Activated CD8-positive, alpha-beta memory T cell treated with anti-CD3 and anti-CD28 coated beads for 1 hour (primary cell): ENCODE measurements at regions not wholly inside any gene's neighbourhood (a gene's known extent, or its start where the extent isn't known, plus 50 kb on each side); places are given as distances from the start of the nearest gene placed in this dataset.

Experiments used
- DNase-seq, 2 donors: peaks; one replicate each; pipeline ENCODE4 v3.0.0-alpha.2; 2020; ENCODE audit warnings: low read depth in 1 of 2; ENCODE audit errors: extremely low read depth in 1 of 2

- no peak for DNase-seq
Measured at GRCh38 chr1:222301652-222302051, 246.3 kb downstream of the HHIPL2 start.

GRCh38 chr1:222299524-222299923, 248.4 kb downstream of the HHIPL2 start:
- no peak for DNase-seq

- DNase-seq, result no peak
Measured at GRCh38 chr1:222290866-222291265, 257.0 kb downstream of the HHIPL2 start.

GRCh38 chr1:222288053-222288452, 259.9 kb downstream of the HHIPL2 start:
- no peak for DNase-seq

- DNase-seq, result no peak
Measured at GRCh38 chr1:222286011-222286410, 261.9 kb downstream of the HHIPL2 start.

GRCh38 chr1:222285526-222285925, 262.4 kb downstream of the HHIPL2 start:
- DNase-seq, result no peak

- DNase-seq, result no peak
Measured at GRCh38 chr1:222284466-222284865, 263.4 kb downstream of the HHIPL2 start.

GRCh38 chr1:222283147-222283768, 264.6 kb downstream of the HHIPL2 start:
- no peak for DNase-seq

GRCh38 chr1:222279591-222279990, 268.3 kb downstream of the HHIPL2 start:
- DNase-seq, result no peak

- DNase-seq, result no peak
Measured at GRCh38 chr1:222278501-222278900, 269.4 kb downstream of the HHIPL2 start.

GRCh38 chr1:222275729-222276465, 272.0 kb downstream of the HHIPL2 start:
- DNase-seq, result no peak

GRCh38 chr1:222275001-222275728, 272.7 kb downstream of the HHIPL2 start:
- DNase-seq, result no peak

GRCh38 chr1:222266223-222267196, 281.4 kb downstream of the HHIPL2 start:
- no peak for DNase-seq

GRCh38 chr1:222263791-222264190, 284.1 kb downstream of the HHIPL2 start:
- DNase-seq, result no peak

- DNase-seq, result no peak
Measured at GRCh38 chr1:222257027-222257426, 290.9 kb downstream of the HHIPL2 start.

- DNase-seq, result no peak
Measured at GRCh38 chr1:222256058-222256457, 291.8 kb downstream of the HHIPL2 start.

- no peak for DNase-seq
Measured at GRCh38 chr1:222252788-222253187, 295.1 kb downstream of the HHIPL2 start.

- DNase-seq, result no peak
Measured at GRCh38 chr1:222251847-222252246, 296.1 kb downstream of the HHIPL2 start.

GRCh38 chr1:222250376-222250775, 297.5 kb downstream of the HHIPL2 start:
- no peak for DNase-seq

- DNase-seq, result no peak
Measured at GRCh38 chr1:222247811-222248310, 300.0 kb downstream of the HHIPL2 start.

GRCh38 chr1:222247081-222247480, 300.8 kb downstream of the HHIPL2 start:
- DNase-seq, result no peak
